ENCODE measurements at regions not wholly inside any gene's neighbourhood (a gene's known extent, or its start where the extent isn't known, plus 50 kb on each side); places are given as distances from the start of the nearest gene placed in this dataset.

DNA sequence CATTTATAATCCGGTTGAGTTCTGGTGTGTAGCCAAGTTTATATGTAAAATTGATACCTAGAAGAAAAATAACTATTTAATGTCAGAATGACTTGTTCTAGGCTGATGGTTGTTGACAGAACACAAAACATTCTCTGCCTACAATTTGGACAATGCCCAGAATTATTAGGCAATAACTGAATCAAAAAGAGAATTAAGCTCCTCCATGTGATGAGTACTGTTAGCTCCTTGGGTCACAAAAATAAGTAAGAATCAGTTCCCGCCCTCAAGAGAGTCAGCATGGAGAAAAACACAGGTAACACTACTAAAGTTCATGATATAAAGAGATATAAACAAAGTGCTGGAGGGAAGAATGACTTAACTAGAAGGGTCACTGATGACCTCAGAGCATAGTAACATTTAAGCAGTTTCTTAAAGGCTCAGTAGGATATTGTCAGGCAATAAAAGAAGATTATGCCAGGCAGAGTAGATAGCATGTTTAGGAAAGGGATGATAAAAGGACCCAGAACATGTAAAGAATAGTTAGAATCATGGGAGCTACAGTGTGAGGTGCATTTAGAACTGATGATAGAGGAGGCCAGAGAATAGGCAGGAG, 200.5 kb upstream of the ACTBL2 start:
- Histone ChIP-seq H3K4me1 (ENCODE audit: control insufficient read depth, extremely low read depth, insufficient read depth, low read length) (peaks cover 20% of the 10 kb centered on the region), H3K4me2 (ENCODE audit: control insufficient read depth, extremely low read depth, insufficient read depth, low read depth, low read length) (no peak overlapping the region), H3K9me1 (ENCODE audit: control insufficient read depth, extremely low read depth, insufficient read depth, low read length) (no peaks in the 10 kb centered on the region), H3K4me3 (ENCODE audit: control insufficient read depth in 2 of 3, extremely low read depth in 1 of 3, insufficient read depth in 2 of 3, low read depth in 1 of 3, low read length in 3 of 3) (no peak overlapping the region), H3K27ac (ENCODE audit: control insufficient read depth, insufficient read depth, low read length) (no peak overlapping the region), H4K20me1 (ENCODE audit: control insufficient read depth, extremely low read depth, insufficient read depth, low read length) (no peaks in the 10 kb centered on the region), H3K36me3 (ENCODE audit: control insufficient read depth in 2 of 2, extremely low read depth in 1 of 2, insufficient read depth in 2 of 2, low read length in 2 of 2) (no peaks in the 10 kb centered on the region), H3K79me2 (ENCODE audit: control insufficient read depth, insufficient read depth, low read length) (no peaks in the 10 kb centered on the region), H2AFZ (ENCODE audit: control insufficient read depth, low read length) (no peak overlapping the region), H3K9me3 (ENCODE audit: control insufficient read depth, low read depth, low read length) (no peaks in the 10 kb centered on the region), H3K9ac (ENCODE audit: control insufficient read depth, extremely low read depth, insufficient read depth, low read length) (no peak overlapping the region), H3K27me3 (ENCODE audit: control insufficient read depth, extremely low read depth, insufficient read depth, low read length) (no peaks in the 10 kb centered on the region)
- TF ChIP-seq, protein P1, sequence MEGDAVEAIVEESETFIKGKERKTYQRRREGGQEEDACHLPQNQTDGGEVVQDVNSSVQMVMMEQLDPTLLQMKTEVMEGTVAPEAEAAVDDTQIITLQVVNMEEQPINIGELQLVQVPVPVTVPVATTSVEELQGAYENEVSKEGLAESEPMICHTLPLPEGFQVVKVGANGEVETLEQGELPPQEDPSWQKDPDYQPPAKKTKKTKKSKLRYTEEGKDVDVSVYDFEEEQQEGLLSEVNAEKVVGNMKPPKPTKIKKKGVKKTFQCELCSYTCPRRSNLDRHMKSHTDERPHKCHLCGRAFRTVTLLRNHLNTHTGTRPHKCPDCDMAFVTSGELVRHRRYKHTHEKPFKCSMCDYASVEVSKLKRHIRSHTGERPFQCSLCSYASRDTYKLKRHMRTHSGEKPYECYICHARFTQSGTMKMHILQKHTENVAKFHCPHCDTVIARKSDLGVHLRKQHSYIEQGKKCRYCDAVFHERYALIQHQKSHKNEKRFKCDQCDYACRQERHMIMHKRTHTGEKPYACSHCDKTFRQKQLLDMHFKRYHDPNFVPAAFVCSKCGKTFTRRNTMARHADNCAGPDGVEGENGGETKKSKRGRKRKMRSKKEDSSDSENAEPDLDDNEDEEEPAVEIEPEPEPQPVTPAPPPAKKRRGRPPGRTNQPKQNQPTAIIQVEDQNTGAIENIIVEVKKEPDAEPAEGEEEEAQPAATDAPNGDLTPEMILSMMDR (optimal IDR thresholded peaks at IDR 0.05 in 1 of 3, IDR thresholded peaks at IDR 0.05 in 1 of 3, conservative IDR thresholded peaks at IDR 0.05 in 1 of 3; ENCODE audit: extremely low read depth in 1 of 3, insufficient read depth in 2 of 3, low read length in 3 of 3): no peak
- no peak for TF ChIP-seq EZH2 (IDR thresholded peaks at IDR 0.05; ENCODE audit: low read length)
- FAIRE-seq (no peak), DNase-seq (ENCODE audit: low read depth, low spot score) (no peak)
- dilution Hi-C loops (cut with MboI; ENCODE audit: extremely low pct_ligation_motif_present, low sequenced_read_pairs): no loop called here

GRCh38 chr5:57681942-57682341, 199.3 kb upstream of the ACTBL2 start:
- FAIRE-seq (peak; percentile 84), DNase-seq (ENCODE audit: low read depth, low spot score) (no peak)
- dilution Hi-C loops (cut with MboI; ENCODE audit: extremely low pct_ligation_motif_present, low sequenced_read_pairs): no loop called here
- H3K79me2 ChIP-seq (ENCODE audit: control insufficient read depth, insufficient read depth, low read length): no peaks in the 10 kb centered on the region
- no peak overlapping the region for H3K9ac ChIP-seq (ENCODE audit: control insufficient read depth, extremely low read depth, insufficient read depth, low read length)
- TF ChIP-seq EZH2 (IDR thresholded peaks at IDR 0.05; ENCODE audit: low read length): no peak
- TF ChIP-seq, protein P1 (optimal IDR thresholded peaks at IDR 0.05 in 1 of 3, IDR thresholded peaks at IDR 0.05 in 1 of 3, conservative IDR thresholded peaks at IDR 0.05 in 1 of 3; ENCODE audit: extremely low read depth in 1 of 3, insufficient read depth in 2 of 3, low read length in 3 of 3): no peak
- H3K9me1 ChIP-seq (ENCODE audit: control insufficient read depth, extremely low read depth, insufficient read depth, low read length): no peaks in the 10 kb centered on the region
- no peaks in the 10 kb centered on the region for H4K20me1 ChIP-seq (ENCODE audit: control insufficient read depth, extremely low read depth, insufficient read depth, low read length)
- peaks cover 15% of the 10 kb centered on the region for H3K4me1 ChIP-seq (ENCODE audit: control insufficient read depth, extremely low read depth, insufficient read depth, low read length)
- H3K36me3 ChIP-seq (ENCODE audit: control insufficient read depth in 2 of 2, extremely low read depth in 1 of 2, insufficient read depth in 2 of 2, low read length in 2 of 2): no peaks in the 10 kb centered on the region
- no peaks in the 10 kb centered on the region for H3K27me3 ChIP-seq (ENCODE audit: control insufficient read depth, extremely low read depth, insufficient read depth, low read length)
- H2AFZ ChIP-seq (ENCODE audit: control insufficient read depth, low read length): peak overlapping the region; percentile 37
- H3K9me3 ChIP-seq (ENCODE audit: control insufficient read depth, low read depth, low read length): no peaks in the 10 kb centered on the region
- no peak overlapping the region for H3K4me3 ChIP-seq (ENCODE audit: control insufficient read depth in 2 of 3, extremely low read depth in 1 of 3, insufficient read depth in 2 of 3, low read depth in 1 of 3, low read length in 3 of 3)
- H3K27ac ChIP-seq (ENCODE audit: control insufficient read depth, insufficient read depth, low read length): peak overlapping the region; percentile 34
- peak overlapping the region; percentile 19 for H3K4me2 ChIP-seq (ENCODE audit: control insufficient read depth, extremely low read depth, insufficient read depth, low read depth, low read length)
